ENCODE measurements at regions not wholly inside any gene's neighbourhood (a gene's known extent, or its start where the extent isn't known, plus 50 kb on each side); places are given as distances from the start of the nearest gene placed in this dataset.
A peak's percentile ranks its signal among the peaks of the same experiment; 100 is the strongest.
"Not testable (repeated sequence)": the region's sequence is repeated elsewhere in the genome, so short reads cannot be mapped to it uniquely, and the experiment has no call there.

GRCh38 chr22:22296047-22296446 is 51.5 kb downstream of the VPREB1 start:
- not testable (repeated sequence) for DNase-seq (ENCODE audit: extremely low spot score, insufficient read length, low read depth); FAIRE-seq

- DNase-seq (ENCODE audit: extremely low spot score, insufficient read length, low read depth); FAIRE-seq: not testable (repeated sequence)
Observed at GRCh38 chr22:22297159-22297793, 52.7 kb downstream of the VPREB1 start.

- not testable (repeated sequence) for DNase-seq (ENCODE audit: extremely low spot score, insufficient read length, low read depth); FAIRE-seq
Observed at GRCh38 chr22:22297794-22298653, 53.4 kb downstream of the VPREB1 start.

GRCh38 chr22:22298654-22299009 is 54.0 kb downstream of the VPREB1 start:
- not testable (repeated sequence) for DNase-seq (ENCODE audit: extremely low spot score, insufficient read length, low read depth); FAIRE-seq

- FAIRE-seq; DNase-seq (ENCODE audit: extremely low spot score, insufficient read length, low read depth): not testable (repeated sequence)
Observed at GRCh38 chr22:22300511-22300910, 55.9 kb downstream of the VPREB1 start.

GRCh38 chr22:22300946-22301345 is 56.4 kb downstream of the VPREB1 start:
- not testable (repeated sequence) for FAIRE-seq; DNase-seq (ENCODE audit: extremely low spot score, insufficient read length, low read depth)

- FAIRE-seq (no peak), DNase-seq (ENCODE audit: extremely low spot score, insufficient read length, low read depth) (no peak)
Observed at GRCh38 chr22:22316589-22316988, 72.0 kb downstream of the VPREB1 start.

- DNase-seq (ENCODE audit: extremely low spot score, insufficient read length, low read depth), result no peak
- FAIRE-seq, result no peak
Observed at GRCh38 chr22:22318723-22319465, 74.3 kb downstream of the VPREB1 start.

- DNase-seq (ENCODE audit: extremely low spot score, insufficient read length, low read depth), result peak; percentile 64
Observed at GRCh38 chr22:22321743-22322611, 77.4 kb downstream of the VPREB1 start.

GRCh38 chr22:22322792-22323191 is 78.2 kb downstream of the VPREB1 start:
- DNase-seq (ENCODE audit: extremely low spot score, insufficient read length, low read depth) (no peak), FAIRE-seq (no peak)

More at GRCh38 chr22:22321743-22322611, 77.4 kb downstream of the VPREB1 start:
- FAIRE-seq, result peak; percentile 78

GRCh38 chr22:22327723-22328122 is 83.1 kb downstream of the VPREB1 start:
- DNase-seq (ENCODE audit: extremely low spot score, insufficient read length, low read depth) (no peak), FAIRE-seq (no peak)

- DNase-seq (ENCODE audit: extremely low spot score, insufficient read length, low read depth) (no peak), FAIRE-seq (no peak)
Observed at GRCh38 chr22:22329792-22330191, 85.2 kb downstream of the VPREB1 start.

- FAIRE-seq; DNase-seq (ENCODE audit: extremely low spot score, insufficient read length, low read depth): not testable (repeated sequence)
Observed at GRCh38 chr22:22335640-22336039, 91.1 kb downstream of the VPREB1 start.

- DNase-seq (ENCODE audit: extremely low spot score, insufficient read length, low read depth); FAIRE-seq: not testable (repeated sequence)
Observed at GRCh38 chr22:22336333-22336732, 91.7 kb downstream of the VPREB1 start.

GRCh38 chr22:22338778-22339177 is 94.2 kb downstream of the VPREB1 start:
- not testable (repeated sequence) for DNase-seq (ENCODE audit: extremely low spot score, insufficient read length, low read depth); FAIRE-seq

- FAIRE-seq (no peak), DNase-seq (ENCODE audit: extremely low spot score, insufficient read length, low read depth) (no peak)
Observed at GRCh38 chr22:22341736-22342135, 97.2 kb downstream of the VPREB1 start.

GRCh38 chr22:22342697-22343580 is 98.4 kb downstream of the VPREB1 start:
- FAIRE-seq, result peak; percentile 86
- DNase-seq (ENCODE audit: extremely low spot score, insufficient read length, low read depth), result peak; percentile 59

GRCh38 chr22:22343581-22344296 is 99.2 kb downstream of the VPREB1 start:
- FAIRE-seq (peak; percentile 75), DNase-seq (ENCODE audit: extremely low spot score, insufficient read length, low read depth) (peak; percentile 12)

Measured in GM18507 (cell line).